HG02884 (cell line): ENCODE measurements at regions not wholly inside any gene's neighbourhood (a gene's known extent, or its start where the extent isn't known, plus 50 kb on each side); places are given as distances from the start of the nearest gene placed in this dataset.
"Not testable (repeated sequence)": the region's sequence is repeated elsewhere in the genome, so short reads cannot be mapped to it uniquely, and the experiment has no call there.

Source experiments
- ATAC-seq: cut with Tn5 transposase; IDR thresholded peaks from one replicate; pipeline ENCODE4 v1.9.1; 2021; ENCODE audit warnings: mild to moderate bottlenecking, moderate library complexity; ENCODE audit not compliant: unreplicated experiment

DNA sequence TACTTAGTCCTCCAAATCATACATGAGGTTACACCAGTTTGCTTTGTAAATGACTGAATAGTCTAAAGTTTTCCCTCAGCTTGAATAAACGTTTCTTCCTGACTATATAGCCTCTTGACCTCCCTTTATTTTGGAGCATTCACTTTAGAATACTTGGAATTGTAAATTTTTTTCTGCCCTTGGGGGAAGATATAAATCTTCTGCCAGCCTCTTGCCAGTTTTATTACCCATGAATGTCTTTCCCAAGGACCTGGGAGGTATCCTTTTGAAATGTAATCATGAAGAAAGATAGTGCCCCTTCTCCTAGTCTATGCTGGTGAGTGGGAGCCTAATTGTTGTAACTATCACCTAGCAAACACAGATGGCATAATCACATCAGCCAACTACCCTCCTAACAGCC, 2033.9 kb upstream of the PCDH20 start:
- ATAC-seq = no peak

DNA sequence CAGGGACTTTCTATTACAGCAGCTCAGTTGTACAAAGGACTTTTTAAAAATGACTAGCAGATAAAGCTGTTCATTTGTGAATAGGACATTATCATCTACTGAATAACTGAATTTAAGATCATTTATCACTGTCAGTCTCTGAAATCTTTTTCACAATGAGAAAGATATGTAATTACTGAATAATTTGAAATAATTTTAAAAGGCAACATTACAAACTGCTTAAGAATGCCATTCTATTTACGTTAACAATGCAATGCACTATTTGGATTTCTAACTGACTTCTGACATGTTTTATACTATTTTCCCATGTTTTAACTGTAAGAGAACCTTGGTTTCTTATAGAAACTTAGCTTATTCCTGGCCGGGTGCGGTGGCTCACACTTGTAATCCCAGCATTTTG, 2033.0 kb upstream of the PCDH20 start:
- no peak for ATAC-seq

DNA sequence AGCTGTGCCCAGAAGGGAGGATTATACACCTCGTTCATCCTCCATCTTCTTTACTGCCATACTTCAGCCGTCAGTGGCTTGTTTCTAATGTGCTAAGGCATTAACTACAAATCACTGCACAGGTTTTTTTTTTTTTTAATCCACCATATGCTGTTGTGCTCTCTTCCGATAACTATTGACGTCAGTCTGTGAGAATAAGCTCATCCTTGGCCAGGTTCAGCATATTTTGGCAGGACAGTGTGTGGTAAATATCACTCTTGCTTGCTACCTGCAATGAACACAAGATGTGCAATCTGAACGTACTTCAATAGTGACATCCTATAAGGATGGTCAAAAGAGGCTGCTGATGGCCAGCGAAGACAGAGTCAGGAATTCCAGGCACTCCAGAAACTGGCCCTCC, 2030.7 kb upstream of the PCDH20 start:
- ATAC-seq = no peak

DNA sequence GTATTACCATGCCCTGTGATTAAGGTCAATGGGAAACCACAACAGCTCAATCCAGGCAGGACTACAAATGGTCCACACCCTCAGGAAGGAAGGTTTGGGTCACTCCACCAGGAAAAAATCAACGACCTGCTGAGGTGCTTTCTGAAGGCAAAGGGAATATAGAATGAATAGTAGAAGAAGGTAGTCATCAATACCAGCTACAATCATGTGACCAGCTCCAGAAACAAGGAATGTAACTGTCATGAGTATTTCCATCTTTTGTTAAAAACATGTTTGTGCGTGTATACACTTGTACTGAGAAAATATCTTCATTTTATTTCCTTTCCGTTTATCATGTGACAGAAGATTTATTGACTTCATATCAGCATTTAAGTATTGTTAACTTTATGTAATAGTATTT, 2028.6 kb upstream of the PCDH20 start:
- not testable (repeated sequence) for ATAC-seq

DNA sequence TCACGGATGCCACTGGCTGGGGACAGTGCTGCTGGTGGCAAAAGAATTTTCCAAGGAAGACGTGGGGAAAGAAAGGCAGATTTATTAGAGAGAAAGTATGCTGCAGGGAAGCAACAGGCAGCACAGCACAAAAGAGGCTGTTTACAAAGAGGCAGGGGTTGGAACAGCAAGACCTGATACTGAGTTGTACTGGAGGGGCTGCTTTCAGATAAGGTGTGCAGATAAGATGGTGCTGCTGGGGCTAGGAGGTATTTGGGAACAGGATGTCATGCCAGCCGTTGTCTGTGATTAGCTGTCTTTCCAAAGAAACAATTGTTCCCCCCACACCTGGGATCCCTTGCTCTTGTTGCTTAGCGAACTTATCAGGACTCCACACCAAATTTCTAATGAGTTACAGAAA, 2023.3 kb upstream of the PCDH20 start:
- ATAC-seq = no peak

DNA sequence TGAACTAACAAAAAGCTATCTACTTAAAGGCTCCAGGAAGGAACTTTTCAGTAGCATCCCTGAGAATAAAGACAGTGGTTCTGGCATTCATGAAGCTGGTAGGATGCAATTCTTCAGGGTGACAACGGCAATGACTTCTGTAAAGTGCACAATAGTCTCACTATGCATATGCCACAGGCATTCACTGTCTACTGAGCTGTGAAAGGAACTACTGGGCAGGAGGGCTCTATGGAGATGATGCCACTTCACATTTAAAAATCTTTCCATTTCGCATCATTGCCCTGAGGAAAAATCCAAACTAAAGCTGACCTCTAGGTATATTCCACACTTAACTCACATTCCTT, 2020.6 kb upstream of the PCDH20 start:
- no peak for ATAC-seq

DNA sequence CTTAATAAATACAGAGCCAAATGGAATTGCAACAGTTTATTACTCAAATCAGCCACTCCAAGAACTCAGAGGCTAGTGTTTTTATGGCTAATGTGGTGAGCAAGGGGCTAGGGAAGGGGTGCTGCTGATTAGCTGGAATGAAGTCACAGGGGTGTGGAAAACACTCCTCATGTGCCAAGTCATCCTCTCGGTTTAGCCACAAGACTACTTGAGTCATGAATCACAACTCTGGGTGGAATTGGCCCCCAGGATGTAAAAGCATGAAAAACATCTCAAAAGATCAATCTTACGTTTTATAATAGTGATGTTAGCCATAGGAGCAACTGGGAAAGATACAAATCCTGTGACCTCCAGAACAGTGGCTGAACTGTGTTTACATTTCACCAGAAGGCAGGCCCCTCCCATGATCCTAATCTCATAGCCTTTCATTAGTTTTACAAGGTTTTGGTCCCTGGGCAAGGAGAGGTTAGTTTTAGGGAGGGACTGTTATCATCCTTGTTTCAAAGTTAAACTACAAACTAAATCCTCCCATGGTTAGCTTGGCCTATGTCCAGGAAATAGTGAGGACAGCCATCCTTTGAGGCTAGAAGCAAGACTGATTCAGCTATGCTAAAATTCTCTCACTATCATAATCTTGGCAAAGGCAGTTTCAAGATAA, 2020.1 kb upstream of the PCDH20 start:
- ATAC-seq = no peak

DNA sequence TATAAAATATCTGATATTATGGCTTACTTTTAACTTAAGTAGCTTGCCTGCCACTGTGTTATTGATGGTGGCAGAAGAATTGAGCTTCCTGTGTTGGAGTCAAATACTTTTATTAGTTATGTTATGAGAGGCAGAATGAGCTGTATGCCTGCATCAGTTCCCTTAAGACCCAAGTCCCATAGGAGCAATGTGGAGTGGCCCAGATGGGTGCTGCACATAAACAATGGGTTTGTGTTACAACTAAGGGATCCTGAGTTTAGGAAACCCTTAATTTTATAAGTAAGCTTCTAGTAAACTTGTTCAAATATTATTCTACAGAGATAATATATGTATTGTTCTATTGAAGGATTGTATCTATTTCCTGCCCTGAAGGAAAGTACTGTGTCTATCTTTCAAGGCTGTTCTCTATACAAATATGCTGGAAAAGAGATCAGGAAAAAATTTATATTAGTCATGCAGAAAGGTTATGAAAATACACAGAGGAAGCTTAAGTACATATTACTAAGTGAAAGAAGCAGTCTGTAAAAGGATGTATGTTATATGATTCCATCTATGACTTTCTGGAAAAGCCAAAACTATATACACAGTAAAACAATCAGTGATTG, 2018.0 kb upstream of the PCDH20 start:
- no peak for ATAC-seq

DNA sequence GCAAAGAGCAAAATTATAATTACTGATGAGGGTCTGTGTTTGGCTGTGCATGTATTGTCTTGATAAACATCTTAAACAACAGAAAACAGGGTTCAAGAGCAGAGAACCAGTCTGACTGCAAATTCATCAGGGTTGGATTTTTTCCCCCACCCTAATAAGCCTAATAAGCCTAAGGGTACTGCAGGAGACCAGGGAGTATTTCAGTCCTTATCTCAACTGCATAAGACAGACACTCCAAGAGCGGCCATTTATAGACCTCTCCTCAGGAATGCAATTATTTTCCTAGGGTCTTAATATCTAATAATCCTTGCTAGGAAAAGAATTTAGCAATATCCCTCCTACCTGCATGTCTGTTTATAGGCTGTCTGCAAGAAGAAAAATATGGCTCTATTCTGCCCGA, 2011.5 kb upstream of the PCDH20 start:
- ATAC-seq = no peak

DNA sequence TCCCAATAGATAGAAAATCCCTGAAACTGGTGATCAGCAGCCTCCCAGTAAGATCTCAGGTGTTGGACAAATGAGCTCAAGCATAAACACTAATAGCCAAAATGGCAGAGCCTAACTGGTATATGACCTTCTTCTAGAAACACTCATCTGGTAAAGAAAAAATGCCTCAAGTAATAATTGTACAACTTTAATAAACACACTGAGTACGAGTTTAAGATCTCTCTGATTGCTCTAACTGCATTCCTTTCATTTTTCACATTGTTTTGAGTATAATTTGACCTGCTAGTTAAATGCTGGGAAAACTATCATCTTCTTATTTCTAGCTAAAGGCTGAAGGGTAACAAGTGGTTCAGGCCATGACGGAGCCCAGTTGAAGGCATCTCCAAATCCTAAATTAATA, 2009.5 kb upstream of the PCDH20 start:
- ATAC-seq = no peak

DNA sequence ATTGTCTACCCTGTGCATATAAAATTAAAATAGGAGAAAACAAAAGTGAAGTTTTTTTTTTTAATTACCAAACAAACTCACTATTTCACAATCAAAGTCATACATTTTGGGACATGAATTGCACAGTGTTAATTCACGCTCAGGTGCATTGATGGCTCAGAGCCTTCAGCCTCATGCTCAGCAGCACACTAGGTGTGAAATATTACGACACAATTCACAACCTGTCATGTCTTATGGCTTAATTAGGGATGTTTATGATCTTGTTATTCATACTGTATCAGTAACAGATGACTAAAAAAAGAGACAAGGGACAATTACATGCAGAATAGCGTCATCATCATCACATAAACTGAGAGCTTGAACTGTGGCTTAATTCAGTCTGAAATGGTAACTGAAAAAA, 2005.5 kb upstream of the PCDH20 start:
- ATAC-seq = no peak

DNA sequence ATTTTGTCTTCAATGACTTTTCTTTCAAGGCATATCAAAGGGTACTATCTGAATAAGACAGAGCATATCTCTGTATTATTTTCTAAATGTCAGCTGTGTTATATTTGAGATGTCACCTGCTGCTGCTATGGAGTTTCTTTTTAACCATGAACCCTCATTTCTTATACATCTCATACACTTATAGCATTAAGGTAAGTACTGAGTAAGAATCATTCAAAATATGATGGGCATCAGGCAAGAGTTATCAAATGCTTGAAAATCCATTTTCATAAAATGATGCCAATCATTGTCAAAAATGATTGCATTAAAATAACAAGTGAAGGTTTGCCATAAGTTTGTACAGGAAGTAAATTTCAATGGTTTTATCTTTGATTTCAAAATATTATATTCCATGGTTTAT, 2005.0 kb upstream of the PCDH20 start:
- no peak for ATAC-seq

DNA sequence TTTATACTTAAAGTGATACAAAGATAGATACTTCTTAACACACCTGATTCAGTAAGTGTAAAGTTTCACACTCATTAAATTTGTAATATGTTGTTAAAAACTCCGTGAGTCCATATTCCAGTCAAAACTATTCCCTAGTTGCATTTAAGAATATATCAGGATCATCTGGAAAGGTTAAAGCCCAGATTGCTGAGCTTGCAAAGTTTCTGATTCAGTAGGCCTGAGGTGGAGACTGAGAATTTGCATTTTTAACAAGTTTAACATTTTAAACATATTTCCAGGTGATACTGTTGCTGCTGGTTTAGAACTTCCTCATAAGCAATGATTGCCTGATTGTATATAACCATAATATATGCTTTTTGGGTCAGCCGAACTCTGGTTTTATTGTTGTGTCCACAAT, 1998.6 kb upstream of the PCDH20 start:
- no peak for ATAC-seq

DNA sequence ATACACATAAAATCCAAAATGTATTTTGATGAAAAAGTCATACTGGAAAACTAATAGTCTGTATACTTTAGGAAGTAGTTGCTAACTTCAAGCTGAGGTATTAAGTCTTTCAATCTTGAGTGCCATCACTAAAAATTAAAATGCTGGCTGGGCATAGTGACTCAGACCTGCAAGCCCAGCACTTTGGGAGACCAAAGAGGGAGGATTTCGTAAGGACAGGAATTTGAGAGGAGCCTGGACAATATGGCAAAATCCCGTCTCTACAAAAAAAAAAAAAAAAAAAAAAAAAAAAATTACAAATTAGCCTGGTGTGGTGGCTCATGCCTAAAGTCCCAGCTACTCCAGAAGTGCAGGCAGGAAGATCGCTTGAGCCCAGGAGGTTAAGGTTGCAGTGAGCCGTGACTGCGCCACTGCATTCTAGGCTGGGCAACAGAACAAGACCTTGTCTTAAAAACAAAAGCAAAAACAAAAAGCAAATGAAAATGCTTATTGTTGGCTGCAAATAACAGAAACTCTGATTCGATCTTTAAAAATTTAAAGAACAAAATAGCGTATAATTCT, 1994.2 kb upstream of the PCDH20 start:
- ATAC-seq = no peak

DNA sequence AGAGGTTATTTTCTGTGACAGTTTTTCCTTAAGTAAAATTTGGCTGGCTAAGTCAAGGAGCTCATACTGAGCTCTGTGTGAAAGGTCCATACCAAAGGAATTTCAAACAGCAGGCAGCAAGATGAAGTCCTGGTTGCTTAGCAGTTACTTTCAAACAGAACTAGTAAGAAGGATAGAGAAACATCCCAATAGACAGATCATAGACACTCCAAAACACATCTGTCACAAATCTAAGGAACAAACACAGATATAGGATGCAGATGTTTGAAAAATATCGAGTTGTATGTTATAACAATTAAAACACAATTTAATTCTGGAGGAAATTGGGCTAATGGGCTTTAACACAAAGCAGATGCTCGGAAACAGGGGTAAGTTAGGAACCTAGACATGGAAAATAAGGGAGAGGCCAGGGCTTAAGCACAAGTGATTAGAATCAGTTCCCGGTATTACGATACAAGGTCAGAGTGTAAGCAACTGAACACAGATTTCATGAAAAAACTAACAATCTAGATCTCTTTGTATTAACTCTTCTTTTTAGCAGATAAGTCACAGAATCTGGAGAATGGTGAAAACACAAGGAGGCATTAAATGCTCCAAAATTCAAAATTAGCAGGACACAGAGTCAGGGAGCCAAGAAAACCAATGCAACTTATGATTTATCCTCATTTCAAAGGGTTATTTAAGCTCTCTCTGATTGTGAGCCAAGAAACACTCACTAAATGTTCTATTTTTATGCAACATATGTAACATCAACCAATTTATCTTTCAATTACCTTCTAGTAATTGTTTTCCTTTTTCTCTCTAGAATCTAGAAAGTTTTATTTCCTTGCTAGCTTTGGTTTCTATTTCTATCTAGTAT, 1992.9 kb upstream of the PCDH20 start:
- ATAC-seq = no peak

DNA sequence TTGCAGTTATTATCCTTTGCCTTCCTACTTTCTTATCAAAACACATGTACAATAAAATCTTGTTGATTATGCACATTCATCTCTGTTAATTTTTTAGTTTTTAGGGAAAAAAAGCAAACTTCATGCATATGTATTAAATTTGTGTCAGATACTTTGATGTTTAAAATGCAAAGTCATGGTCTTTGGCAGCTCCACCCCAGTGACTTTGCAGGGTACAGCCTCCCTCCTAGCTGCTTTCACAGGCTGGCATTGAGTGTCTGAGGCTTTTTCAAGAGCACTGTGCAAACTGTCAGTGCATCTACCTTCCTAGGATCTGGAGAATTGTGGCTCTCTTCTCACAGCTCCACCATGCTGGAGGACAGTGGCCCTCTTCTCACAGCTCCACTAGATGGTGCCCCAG, 1988.1 kb upstream of the PCDH20 start:
- ATAC-seq = no peak

DNA sequence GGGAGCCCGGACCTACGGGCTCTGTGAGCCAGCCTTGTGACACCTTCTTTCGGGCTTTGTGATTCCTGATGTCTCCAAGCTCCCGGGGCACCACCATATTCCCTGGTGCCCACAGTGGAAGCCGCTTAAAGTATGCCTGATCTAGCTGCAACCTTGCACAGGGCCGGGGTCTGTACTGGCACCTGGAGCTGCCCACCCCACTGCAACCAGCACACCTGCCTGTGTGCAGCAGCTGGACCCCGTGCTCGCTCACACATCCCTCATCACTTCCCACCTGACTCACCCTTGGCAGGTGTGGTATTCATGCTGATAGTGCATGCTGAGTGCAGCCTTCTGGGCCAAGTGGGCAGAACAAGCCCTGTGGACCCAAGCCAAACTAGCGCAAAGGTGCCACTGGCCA, 1981.1 kb upstream of the PCDH20 start:
- no peak for ATAC-seq

DNA sequence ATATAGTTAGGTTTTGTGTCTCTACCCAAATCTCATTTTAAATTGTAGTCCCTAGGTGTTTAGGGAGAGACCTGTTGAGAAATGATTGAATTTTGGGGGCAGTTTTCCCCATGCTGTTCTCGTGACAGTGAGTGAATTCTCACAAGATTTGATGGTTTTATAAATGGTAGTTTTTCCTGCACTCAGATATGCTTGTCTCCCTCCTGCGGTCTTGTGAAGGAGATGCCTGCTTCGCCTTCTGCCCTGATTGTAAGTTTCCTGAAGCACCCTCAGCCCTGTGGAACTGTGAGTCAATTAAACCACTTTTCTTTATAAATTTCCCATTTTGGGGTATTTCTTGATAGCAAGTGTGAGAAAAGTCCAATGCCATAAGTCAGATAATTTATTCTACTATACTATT, 1977.5 kb upstream of the PCDH20 start:
- ATAC-seq = no peak

DNA sequence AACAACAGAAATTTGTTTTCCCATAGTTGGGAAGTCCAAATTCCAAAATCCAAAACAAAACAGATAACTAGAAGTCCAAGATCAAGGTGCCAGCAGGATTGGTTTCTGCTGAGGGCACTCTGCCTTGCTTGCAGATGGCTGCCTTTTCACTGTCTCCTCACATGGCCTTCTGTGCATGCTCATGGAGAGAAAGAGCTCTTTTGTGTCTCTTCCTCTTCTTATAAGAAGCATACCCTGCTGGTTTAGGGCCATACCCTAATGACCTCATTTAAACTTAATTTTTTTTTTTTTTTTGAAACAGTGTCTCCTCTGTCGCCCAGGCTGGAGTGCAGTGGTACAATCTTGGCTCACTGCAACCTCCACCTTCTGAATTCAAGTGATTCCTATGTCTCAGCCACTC, 1974.1 kb upstream of the PCDH20 start:
- no peak for ATAC-seq

DNA sequence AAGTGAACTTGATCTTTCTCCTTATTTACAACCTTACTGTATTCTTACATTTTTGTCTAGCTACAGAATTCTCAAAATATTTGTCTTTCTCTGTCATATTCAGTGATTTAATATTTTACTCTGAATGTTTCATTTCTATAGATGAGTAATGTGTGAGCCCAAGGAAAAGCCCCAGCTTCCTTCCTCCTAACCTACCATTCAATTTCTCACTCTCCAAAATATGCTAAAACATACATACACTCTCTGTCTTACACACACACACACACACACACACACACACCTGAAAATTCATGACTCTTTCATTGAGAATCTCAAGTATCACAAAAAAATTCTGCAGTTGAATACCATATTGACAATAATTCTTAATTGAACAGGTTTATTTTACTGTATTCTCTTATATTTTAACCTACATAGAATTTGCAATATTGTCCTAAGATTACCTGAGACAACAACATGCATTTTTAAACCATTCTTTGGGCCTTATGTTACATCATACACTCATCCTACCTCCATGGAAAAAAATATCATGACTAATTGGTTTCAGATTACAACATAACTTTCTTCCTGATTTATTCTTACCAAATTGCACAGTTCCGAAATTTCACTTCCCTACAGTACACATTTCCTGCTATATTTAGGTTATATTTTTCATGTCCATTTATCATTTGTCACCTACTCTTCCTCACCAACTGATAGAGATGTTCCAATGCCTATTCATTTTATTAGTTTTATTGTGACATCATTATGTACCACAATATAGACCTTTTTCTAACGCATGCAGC, 1965.6 kb upstream of the PCDH20 start:
- ATAC-seq = no peak

DNA sequence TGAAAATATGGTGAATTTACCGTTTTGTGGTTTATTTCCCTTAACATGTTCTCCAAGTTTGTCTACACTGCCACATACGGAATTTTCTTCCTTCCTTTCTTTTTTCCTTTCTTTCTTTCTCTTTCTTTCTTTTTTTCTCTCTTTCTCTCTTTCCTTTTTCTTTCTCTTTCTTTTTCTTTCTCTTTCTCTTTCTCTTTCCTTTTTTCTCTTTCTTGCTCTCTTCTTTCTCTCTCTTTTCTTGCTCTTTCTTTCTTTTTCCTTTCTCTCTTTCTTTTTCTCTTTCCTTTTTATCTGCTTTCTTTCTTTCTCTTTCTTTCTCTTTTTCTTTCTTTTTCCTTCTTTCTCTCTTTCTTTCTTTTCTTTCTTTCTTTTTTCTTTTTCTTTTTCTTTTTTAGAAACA, 1962.3 kb upstream of the PCDH20 start:
- no peak for ATAC-seq
